AG04450 (cell line): ENCODE measurements at regions not wholly inside any gene's neighbourhood (a gene's known extent, or its start where the extent isn't known, plus 50 kb on each side); places are given as distances from the start of the nearest gene placed in this dataset.

Experiments
- CTCF ChIA-PET: fragments of 300-600, 350-600 bp; formaldehyde crosslinking; extraction: SDS; loops from one replicate; lab custom pipeline; 2022; ENCODE audit warnings: antibody characterized with exemption, inconsistent platforms; lab: Charles Lee
- POLR2A ChIA-PET: fragments of 350-600 bp; formaldehyde crosslinking; extraction: SDS; loops from one replicate; lab custom pipeline; 2021; ENCODE audit warnings: antibody characterized with exemption, inconsistent platforms; lab: Yijun Ruan, JAX
- DNase-seq: peaks from one replicate; pipeline ENCODE4 v3.0.0-alpha.2; 2011; ENCODE audit warnings: low read depth, low spot score
- H3K27ac ChIP-seq: one replicate; pipeline ENCODE4 v1.5.1; 2012; ENCODE audit warnings: low read depth, low read length, control low read depth
- H3K27me3 ChIP-seq: one replicate; pipeline ENCODE4 v1.6.0; 2012; ENCODE audit warnings: low read length; ENCODE audit not compliant: control insufficient read depth, insufficient read depth
- H3K4me3 ChIP-seq: 2 replicates; pipeline ENCODE4 v1.5.1; 2011; ENCODE audit warnings: mild to moderate bottlenecking, low read depth, low read length, control low read depth
- H3K9me3 ChIP-seq: 2 replicates; pipeline ENCODE4 v1.5.1; 2012; ENCODE audit warnings: low read length; ENCODE audit not compliant: control insufficient read depth, insufficient read depth
- CTCF ChIP-seq: IDR thresholded peaks from 2 replicates; pipeline ENCODE4 v1.5.1; 2011; ENCODE audit warnings: low read depth, low read length, control low read depth, inconsistent platforms

GRCh38 chr5:36519881-36520280 is 86.5 kb upstream of the SLC1A3 start:
- no peak for TF ChIP-seq CTCF
- no peak overlapping the region for H3K4me3 ChIP-seq
- H3K9me3 ChIP-seq: no peaks in the 10 kb centered on the region
- ChIA-PET POLR2A (no interaction called here), CTCF (interaction anchor here (1.1 kb wide), 1 partner anchor 12 kb away, joined by 4 read pairs; no protein-coding TSS in a partner anchor)
- H3K27ac ChIP-seq: no peak overlapping the region
- H3K27me3 ChIP-seq: peaks cover 2% of the 10 kb centered on the region
- no peak for DNase-seq

DNA sequence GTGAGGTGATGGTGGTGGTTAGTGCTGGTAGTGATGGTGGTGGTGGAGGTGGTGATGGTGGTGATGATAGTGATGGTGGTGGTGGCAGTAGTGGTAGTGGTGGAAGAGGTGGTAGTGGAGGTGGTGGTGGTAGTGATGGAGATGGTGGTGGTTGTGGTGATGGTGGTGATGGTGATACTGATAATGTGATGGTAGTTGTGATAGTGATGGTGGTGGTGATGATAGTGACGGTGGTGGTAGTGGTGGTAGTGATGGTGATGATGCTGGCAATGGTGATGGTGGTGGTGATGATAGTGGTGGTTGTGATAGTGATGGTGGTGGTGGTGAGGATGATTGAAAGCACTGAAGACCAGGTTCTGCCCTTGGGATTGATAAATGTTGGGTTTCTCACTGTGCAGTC is 85.2 kb upstream of the SLC1A3 start:
- no peaks in the 10 kb centered on the region for H3K9me3 ChIP-seq
- ChIA-PET CTCF (no interaction called here), POLR2A (no interaction called here)
- peaks cover 2% of the 10 kb centered on the region for H3K27me3 ChIP-seq
- H3K4me3 ChIP-seq: no peak overlapping the region
- DNase-seq: no peak
- H3K27ac ChIP-seq: no peak overlapping the region
- no peak for TF ChIP-seq CTCF

DNA sequence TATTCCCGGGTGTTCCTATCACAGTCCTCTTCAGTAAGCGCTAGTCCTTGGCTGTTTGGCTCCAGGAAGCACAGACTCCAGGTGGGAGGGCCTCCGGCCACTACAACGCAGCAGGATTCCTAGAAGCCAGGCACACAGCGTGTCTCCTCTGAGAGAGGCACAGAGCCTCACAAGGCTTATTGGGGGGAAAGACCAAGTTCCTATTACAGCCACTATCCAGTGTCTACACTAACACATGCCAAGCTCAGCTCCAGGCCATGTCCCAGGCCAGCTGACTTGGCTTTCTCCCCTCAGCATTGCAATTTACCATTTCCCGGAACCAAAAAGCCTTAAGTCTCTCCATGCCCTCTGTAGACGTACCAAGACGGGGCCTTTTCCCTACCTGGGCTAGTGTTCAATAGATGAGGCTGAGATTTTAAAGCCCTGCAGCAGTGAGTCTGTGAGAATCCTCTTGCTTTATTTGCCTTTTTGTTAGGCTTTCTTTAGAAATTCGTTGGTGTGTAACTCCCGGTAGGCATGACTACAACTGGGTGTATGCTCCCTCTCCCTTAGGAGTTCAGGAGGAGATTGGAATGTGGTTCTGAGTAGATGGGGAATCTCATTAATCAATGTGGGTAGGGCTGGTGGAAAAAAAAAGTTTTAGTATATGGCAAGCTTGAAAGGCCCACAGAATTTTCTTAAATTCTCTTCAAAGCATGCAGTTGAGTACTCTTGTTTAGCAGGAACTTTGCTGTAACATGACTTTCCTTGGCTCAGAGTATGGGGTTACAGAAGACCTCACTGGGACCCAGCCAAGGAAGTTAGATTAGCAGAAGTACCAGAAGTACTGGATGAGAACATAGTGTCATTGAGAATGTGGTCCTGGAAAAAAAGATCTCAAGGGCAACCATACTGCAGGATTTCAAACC is 84.3 kb upstream of the SLC1A3 start:
- ChIA-PET CTCF (no interaction called here), POLR2A (no interaction called here)
- Histone ChIP-seq H3K27me3 (peaks cover 2% of the 10 kb centered on the region), H3K4me3 (no peak overlapping the region), H3K27ac (no peak overlapping the region), H3K9me3 (no peaks in the 10 kb centered on the region)
- no peak for TF ChIP-seq CTCF
- DNase-seq: no peak

- Histone ChIP-seq H3K27me3 (peaks cover 2% of the 10 kb centered on the region), H3K27ac (no peak overlapping the region), H3K4me3 (no peak overlapping the region), H3K9me3 (no peaks in the 10 kb centered on the region)
- TF ChIP-seq CTCF: no peak
- ChIA-PET POLR2A (no interaction called here), CTCF (interaction anchor here (1.1 kb wide), 1 partner anchor 15 kb away, joined by 3 read pairs; no protein-coding TSS in a partner anchor)
- DNase-seq: no peak
These were observed 83.7 kb upstream of the SLC1A3 start for GRCh38 chr5:36522746-36523065.

GRCh38 chr5:36523450-36523849 is 83.0 kb upstream of the SLC1A3 start:
- Histone ChIP-seq H3K9me3 (no peaks in the 10 kb centered on the region), H3K27me3 (peaks cover 2% of the 10 kb centered on the region), H3K4me3 (no peak overlapping the region), H3K27ac (no peak overlapping the region)
- ChIA-PET CTCF (interaction anchor here (0.9 to 1.1 kb wide), 2 partner anchors 16 to 108 kb away, joined by 3 read pairs; no protein-coding TSS in a partner anchor), POLR2A (no interaction called here)
- no peak for DNase-seq
- no peak for TF ChIP-seq CTCF
